VCaP (cell line): ENCODE measurements at regions not wholly inside any gene's neighbourhood (a gene's known extent, or its start where the extent isn't known, plus 50 kb on each side); places are given as distances from the start of the nearest gene placed in this dataset.

Source experiments
- H3K27ac ChIP-seq: fragments of 450-650 bp; 2 replicates; pipeline ENCODE4 v1.5.1; 2017
- TF ChIP-seq, protein P1 (sequence below): fragments of 450-650 bp; conservative IDR thresholded peaks from 2 replicates; pipeline ENCODE4 v1.5.1; 2017; ENCODE audit warnings: mild to moderate bottlenecking, moderate library complexity

DNA sequence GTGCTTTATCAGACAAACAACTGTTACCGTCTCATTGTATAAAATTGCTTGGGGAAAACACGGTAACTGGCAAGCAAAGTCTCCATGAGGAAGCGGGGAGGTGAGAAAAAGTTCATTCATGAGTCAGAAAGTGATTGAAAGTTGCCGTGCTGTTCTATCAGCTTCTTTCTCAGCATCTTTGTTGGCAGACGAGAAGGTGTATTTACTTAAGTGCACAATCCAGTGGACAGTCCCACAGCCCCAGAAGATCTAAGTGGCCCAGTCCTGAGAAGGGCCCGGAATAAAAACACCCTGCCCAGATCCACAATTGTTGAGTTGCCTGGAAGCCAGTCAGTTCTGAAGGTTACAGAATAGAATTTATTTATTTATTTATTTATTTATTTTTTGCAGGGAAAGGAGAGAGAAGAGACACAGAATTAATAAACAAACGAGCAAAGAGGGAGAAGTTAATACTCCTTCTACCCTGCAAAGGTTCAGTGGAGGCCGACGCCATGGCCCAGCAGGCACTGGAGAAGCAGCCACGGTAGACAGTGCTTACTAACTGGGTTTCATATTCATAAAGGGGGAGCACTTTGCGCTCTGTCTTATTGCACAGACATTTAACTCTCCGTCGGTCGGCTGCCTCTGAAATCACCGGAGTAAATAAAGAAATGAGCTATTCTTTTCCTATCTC is 676.0 kb upstream of the SALL3 start:
- TF ChIP-seq, protein P1, sequence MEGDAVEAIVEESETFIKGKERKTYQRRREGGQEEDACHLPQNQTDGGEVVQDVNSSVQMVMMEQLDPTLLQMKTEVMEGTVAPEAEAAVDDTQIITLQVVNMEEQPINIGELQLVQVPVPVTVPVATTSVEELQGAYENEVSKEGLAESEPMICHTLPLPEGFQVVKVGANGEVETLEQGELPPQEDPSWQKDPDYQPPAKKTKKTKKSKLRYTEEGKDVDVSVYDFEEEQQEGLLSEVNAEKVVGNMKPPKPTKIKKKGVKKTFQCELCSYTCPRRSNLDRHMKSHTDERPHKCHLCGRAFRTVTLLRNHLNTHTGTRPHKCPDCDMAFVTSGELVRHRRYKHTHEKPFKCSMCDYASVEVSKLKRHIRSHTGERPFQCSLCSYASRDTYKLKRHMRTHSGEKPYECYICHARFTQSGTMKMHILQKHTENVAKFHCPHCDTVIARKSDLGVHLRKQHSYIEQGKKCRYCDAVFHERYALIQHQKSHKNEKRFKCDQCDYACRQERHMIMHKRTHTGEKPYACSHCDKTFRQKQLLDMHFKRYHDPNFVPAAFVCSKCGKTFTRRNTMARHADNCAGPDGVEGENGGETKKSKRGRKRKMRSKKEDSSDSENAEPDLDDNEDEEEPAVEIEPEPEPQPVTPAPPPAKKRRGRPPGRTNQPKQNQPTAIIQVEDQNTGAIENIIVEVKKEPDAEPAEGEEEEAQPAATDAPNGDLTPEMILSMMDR, result no peak
- H3K27ac ChIP-seq, result no peak overlapping the region

DNA sequence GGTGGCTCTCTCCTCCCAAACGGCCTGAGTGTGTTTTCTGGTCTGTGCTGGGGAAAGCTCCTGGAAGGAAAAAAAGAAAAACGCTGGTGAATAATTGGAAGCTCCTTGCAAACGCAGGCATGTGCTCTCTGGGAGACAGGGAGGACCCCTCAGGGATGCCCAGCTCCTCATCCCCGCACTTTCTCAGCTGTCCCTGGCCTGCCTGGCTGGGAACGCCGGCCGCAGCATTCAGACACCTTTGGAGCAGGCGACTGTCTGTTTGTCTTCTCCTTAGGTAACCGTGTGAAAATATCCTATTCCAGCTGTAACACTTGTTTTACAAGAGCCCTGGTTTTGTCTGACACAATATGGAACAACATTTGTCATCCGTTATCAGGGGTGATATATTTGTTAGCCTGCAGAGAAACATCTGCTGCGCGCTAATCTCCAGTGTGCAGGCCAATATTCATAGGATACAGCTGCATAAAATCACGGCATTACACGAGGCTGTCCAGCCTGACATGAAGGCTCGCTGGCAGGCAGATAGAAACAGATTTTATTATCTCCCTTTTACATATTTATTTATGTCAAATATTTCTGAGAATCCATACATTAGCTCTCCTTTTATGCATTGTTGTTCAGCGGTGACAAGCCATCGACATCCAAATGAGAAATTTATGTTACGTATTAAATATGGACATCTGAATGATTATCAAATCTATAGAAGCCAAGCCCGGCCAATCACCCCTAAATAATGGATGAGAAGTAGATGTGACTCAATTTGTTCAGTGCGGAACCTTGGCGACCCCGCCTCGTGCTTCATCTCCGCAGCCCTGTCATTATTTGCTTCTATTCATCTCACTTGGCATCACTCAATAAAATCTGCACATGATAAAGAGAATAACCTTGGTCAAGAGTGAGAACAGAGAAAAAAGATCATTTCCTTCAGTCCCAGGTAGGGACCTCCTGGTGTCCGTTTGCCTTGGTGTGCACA is 675.1 kb upstream of the SALL3 start:
- TF ChIP-seq, protein P1, result no peak
- H3K27ac ChIP-seq, result no peak overlapping the region

DNA sequence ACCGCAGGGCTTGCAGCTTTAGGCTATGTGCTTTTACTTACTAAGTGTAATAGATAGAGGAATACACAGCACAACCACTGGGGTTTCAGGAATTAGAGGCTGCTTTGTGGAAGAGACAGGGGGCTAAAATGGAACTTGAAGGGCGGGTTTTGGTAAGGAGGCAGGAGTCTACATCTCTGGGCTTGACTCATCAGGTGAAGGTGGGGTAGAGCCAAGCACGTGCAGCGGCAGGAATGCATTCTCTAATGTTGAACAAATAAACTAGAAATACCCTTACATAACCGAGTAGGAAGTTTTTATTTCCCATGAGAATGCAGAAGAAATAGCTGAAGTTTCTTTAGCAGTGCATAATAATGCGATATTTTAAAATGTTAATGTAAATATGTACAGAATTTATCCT is 673.8 kb upstream of the SALL3 start:
- no peak overlapping the region for H3K27ac ChIP-seq
- TF ChIP-seq, protein P1, result no peak

DNA sequence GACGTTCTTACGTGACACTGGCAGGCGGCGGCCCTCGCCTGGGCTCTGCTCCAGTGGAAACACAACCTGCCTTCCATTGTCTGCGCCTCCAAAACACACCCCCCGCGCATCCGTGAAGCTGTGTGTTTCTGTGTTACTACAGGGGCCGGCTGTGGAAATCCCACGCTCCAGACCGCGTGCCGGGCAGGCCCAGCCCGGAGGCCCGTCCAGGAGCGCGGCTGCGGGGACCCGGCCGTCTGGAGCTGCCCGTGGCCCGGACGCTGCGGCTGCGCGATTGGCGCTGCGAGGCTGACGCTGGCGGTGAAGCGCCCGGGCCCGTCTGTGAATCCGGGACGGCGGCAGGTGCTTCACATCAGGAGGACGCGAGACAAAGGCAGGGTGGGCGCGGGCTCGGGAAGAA is 670.3 kb upstream of the SALL3 start:
- no peak overlapping the region for H3K27ac ChIP-seq
- TF ChIP-seq, protein P1, result no peak

DNA sequence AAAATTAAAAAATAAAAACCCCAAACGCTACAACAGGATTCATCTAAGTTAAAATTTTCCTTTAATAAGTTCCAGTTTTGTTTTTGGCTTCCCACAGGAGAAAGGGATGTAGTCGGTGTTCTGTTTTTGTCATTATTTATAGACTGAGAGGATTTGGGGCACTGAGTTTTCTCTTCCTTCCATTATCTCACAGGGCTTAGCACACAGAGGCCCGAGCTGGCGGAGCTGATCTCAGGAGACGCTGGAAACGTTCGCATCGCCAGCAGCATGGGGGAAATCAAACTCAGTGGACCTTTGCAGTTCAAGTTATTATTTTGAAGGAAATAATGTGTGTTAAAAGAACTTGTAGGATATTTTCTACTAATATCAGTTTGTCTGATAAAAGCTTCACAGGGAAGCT is 669.7 kb upstream of the SALL3 start:
- H3K27ac ChIP-seq, result no peak overlapping the region
- TF ChIP-seq, protein P1, result no peak

DNA sequence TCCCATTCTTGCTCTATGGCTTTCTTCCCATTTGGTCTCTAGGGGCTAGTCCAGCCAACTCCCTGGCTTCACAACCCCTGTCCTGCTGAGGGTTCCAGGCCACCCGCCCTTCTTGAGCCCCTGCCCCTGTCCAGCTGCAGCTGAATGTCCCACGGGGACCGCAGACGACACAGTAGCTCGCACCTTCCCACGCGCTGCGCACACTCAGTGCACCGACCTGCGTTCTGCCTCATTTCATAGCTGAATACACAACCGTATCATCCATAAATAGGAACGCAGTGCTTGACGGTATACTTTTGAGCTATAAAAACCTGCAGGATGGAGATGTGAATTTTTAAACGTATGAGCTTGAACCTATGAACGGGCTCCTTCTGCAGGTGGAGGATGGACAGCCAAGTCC is 660.4 kb upstream of the SALL3 start:
- TF ChIP-seq, protein P1, result no peak
- no peak overlapping the region for H3K27ac ChIP-seq

DNA sequence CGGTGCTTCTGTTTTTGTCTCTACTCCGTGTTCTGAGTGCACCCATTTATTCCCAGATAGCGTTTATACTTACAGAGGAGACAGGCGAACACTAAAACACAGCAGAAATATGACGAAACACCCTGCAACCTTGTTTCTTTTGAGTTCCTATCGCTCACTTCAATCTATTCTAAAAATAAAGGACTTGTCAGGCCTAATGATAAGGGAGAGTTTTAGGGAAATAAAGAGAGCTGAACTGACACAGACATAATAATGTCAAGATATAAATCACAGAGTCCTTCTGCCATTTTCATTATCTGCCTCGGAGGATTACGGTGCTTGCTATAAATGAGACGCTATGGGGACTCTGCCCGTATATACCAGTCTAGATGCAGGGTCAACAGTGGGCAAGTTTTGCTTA is 659.7 kb upstream of the SALL3 start:
- H3K27ac ChIP-seq, result no peak overlapping the region
- TF ChIP-seq, protein P1, result no peak
